ENCODE measurements at regions not wholly inside any gene's neighbourhood (a gene's known extent, or its start where the extent isn't known, plus 50 kb on each side); places are given as distances from the start of the nearest gene placed in this dataset.

GRCh38 chr5:77558266-77558665 is 66.2 kb upstream of the WDR41 start:
- TF ChIP-seq, protein P1, sequence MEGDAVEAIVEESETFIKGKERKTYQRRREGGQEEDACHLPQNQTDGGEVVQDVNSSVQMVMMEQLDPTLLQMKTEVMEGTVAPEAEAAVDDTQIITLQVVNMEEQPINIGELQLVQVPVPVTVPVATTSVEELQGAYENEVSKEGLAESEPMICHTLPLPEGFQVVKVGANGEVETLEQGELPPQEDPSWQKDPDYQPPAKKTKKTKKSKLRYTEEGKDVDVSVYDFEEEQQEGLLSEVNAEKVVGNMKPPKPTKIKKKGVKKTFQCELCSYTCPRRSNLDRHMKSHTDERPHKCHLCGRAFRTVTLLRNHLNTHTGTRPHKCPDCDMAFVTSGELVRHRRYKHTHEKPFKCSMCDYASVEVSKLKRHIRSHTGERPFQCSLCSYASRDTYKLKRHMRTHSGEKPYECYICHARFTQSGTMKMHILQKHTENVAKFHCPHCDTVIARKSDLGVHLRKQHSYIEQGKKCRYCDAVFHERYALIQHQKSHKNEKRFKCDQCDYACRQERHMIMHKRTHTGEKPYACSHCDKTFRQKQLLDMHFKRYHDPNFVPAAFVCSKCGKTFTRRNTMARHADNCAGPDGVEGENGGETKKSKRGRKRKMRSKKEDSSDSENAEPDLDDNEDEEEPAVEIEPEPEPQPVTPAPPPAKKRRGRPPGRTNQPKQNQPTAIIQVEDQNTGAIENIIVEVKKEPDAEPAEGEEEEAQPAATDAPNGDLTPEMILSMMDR (IDR thresholded peaks at IDR 0.05; ENCODE audit: low read length) = no peak
- TF ChIP-seq EZH2 (optimal IDR thresholded peaks at IDR 0.05; ENCODE audit: low read depth, low read length) = no peak

All from MM.1S (cell line).